Fibroblast of skin of right biceps (primary cell): ENCODE measurements at regions not wholly inside any gene's neighbourhood (a gene's known extent, or its start where the extent isn't known, plus 50 kb on each side); places are given as distances from the start of the nearest gene placed in this dataset.
A peak's percentile ranks its signal among the peaks of the same experiment; 100 is the strongest.

ENCODE experiments used
- DNase-seq: peaks from one replicate; pipeline ENCODE4 v3.0.0-alpha.2; 2013

GRCh38 chr20:39799366-39799965, 837.3 kb downstream of the DHX35 start:
- peak; percentile 2 for DNase-seq

- peak; percentile 23 for DNase-seq
Observed at GRCh38 chr20:39795401-39796272, 833.5 kb downstream of the DHX35 start.

GRCh38 chr20:39792334-39792733, 830.2 kb downstream of the DHX35 start:
- no peak for DNase-seq

GRCh38 chr20:39789411-39789810, 827.3 kb downstream of the DHX35 start:
- DNase-seq: no peak

GRCh38 chr20:39785252-39785917, 823.2 kb downstream of the DHX35 start:
- DNase-seq: no peak

- no peak for DNase-seq
Observed at GRCh38 chr20:39784693-39785092, 822.5 kb downstream of the DHX35 start.

GRCh38 chr20:39778847-39779604, 816.9 kb downstream of the DHX35 start:
- DNase-seq: no peak

- DNase-seq: no peak
Observed at GRCh38 chr20:39778431-39778830, 816.3 kb downstream of the DHX35 start.

GRCh38 chr20:39777610-39778009, 815.5 kb downstream of the DHX35 start:
- no peak for DNase-seq

GRCh38 chr20:39775110-39775509, 813.0 kb downstream of the DHX35 start:
- DNase-seq: peak; percentile 70

- no peak for DNase-seq
Observed at GRCh38 chr20:39773380-39774000, 811.3 kb downstream of the DHX35 start.

GRCh38 chr20:39767352-39767751, 805.2 kb downstream of the DHX35 start:
- DNase-seq: no peak

- DNase-seq: no peak
Observed at GRCh38 chr20:39766333-39766732, 804.2 kb downstream of the DHX35 start.

GRCh38 chr20:39762716-39763115, 800.6 kb downstream of the DHX35 start:
- no peak for DNase-seq

- DNase-seq: no peak
Observed at GRCh38 chr20:39758876-39759275, 796.7 kb downstream of the DHX35 start.

GRCh38 chr20:39756828-39757227, 794.7 kb downstream of the DHX35 start:
- no peak for DNase-seq

GRCh38 chr20:39756369-39756768, 794.2 kb downstream of the DHX35 start:
- DNase-seq: no peak

- no peak for DNase-seq
Observed at GRCh38 chr20:39752262-39752876, 790.2 kb downstream of the DHX35 start.

GRCh38 chr20:39751557-39752137, 789.5 kb downstream of the DHX35 start:
- no peak for DNase-seq

GRCh38 chr20:39745380-39745779, 783.2 kb downstream of the DHX35 start:
- DNase-seq: no peak

GRCh38 chr20:39738651-39739050, 776.5 kb downstream of the DHX35 start:
- DNase-seq: no peak
